Hindlimb muscle (tissue), 1 donor: ENCODE measurements at regions not wholly inside any gene's neighbourhood (a gene's known extent, or its start where the extent isn't known, plus 50 kb on each side); places are given as distances from the start of the nearest gene placed in this dataset.

Experiments
- DNase-seq: peaks from one replicate; pipeline ENCODE4 v3.0.0-alpha.2; 2013

DNA sequence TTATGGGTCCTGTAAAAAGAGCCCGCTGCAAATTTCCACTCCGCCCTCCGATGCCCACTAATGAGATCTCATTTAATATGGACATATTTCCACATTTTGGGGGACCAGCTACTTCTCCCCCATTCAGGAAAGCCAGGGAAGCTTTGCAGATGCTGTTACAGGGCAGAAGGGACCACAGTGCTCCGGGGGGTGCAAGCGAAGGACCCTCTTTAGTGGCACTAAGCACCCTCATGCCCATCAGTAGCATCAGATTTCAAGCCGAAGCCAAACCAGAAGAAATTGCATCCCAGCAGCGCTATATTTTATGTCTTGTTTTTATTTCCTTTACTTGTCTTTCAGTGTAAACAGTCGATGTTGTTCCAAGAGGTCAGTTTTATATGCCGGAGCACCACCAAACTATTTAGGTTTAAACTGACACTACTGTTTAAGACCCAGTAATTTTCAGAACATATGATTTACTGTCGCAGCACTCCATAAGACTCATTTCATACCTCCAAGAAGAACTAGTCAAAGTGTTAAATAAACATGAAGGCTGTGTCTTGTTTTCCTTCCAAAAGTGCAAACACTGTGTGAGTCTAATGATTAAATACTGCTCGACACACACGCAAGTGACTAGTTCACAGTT, 122.2 kb upstream of the MGMT start:
- no peak for DNase-seq

DNA sequence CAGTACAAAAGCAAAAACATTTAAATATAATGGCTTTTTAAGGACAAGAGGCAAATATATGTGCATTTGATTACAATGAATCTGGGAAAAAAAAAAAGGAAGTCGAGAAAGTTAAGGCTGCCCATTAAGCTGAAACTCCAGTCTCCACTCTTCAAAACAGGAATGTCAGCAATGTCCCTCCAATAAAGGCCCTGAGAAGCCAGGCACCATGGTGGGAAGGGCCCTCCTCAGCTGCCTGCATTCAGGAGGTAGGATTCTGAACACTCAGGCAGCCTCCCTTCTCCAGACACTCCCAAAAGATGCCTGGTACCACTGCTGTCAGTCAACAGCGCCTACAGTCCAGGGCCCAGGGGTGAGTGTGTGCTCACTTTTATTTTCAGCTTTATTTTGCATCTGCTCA, 121.3 kb upstream of the MGMT start:
- no peak for DNase-seq

DNA sequence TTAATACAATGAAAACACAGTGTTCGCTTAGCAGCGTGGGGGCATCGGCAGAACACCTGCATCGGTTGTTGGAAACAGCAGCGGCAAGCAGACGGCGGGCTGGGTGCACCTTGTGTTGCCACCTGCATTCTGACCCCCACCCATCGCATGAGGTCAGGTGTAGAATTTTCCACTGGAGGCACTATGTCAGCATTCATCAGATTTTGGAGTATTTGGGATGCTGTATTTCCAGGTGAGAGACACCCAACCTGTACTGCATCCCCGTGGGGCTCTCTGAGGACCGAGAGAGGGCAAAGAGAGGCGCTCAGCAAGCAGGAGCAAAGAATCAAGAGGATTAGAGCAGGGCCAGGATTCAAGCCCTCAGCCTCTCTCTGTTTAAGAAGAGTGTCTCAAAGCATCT, 116.4 kb upstream of the MGMT start:
- DNase-seq: no peak

DNA sequence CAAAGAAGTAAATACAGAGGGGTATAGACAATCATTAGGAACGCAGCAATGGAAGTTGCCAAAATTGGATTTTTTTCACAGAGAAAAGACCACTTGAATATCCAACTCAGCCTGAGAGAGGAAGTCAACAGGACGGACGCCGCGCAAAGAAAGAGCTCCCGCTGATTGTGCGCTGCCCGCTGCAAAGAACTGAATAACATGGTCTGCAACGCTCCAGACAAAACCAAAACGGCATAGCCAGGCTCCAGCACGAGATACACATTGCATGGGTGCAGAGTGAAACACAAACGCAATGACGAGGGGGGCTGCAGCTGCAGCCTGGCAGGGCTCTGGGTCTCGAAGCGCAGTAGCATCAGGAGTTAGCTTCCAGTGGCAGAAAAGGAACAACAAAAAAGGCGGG, 113.9 kb upstream of the MGMT start:
- no peak for DNase-seq

DNA sequence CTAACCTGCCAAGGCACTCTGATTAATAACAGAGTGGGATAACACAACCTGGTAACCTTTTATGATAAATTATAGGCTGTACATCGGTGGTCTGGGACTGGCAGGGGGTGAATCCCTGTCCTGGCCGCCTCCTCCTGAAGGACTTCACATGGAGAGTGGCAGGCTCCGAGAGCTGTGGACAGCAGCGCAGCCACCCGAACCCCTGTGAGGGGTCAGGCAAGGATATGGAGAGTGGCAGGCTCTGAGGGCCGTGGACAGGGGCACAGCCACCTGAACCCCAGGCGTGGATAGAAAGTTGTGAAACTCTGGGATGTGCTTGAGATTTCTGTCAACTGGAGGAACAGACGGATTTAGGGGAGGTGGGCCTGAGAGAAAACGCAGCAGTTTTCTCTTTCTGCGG, 107.0 kb upstream of the MGMT start:
- no peak for DNase-seq

DNA sequence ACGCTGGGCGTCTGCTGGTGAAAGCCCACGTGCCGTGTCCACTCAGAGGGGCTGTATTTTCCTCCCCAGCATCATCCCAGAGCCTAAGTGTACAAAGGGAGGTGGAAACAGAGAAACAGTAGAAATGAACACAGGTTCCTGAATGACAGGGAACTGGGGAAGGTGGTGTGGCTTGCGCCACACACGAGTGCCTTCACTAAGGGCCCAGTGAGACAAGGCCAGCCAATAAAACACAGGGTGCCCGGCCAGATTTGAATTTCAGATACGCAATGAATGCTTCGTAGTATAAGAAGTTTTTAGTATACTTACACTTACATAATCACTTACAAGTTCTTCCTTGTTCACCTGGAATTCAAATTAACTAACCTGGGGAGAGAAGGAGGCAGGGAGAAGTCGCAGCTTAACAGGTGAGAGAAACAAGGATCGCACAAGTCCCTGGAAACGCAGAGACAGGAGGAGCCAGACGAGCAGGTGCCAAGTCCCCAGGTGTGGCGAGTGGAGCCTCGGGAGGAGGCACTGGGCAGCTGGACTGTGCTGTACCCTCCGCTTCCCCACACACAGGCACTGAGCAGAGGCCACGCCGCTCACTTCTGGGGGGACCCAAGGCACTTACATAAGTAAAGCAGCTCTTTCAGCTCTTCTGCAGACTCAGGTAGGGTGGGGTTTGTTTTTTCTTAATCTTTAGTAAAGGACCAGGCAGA, 105.2 kb upstream of the MGMT start:
- no peak for DNase-seq

DNA sequence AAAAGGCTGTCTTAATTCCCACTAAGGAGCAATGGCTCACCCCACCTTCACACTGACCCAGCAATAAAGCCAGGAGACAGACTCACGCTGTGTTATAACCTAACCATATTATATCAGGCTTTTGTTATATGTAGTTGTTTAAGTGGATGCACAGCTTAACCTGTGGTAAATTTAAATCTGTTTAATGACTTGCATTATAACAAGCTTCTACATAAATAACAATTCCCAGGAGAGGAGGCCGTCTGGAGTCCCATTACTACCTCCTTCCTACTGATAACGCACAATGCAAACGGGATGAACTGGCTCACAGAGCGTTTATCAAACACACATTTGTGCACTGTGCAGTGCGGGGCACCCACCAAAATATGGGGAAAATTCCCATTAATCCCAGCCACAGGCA, 102.1 kb upstream of the MGMT start:
- no peak for DNase-seq

DNA sequence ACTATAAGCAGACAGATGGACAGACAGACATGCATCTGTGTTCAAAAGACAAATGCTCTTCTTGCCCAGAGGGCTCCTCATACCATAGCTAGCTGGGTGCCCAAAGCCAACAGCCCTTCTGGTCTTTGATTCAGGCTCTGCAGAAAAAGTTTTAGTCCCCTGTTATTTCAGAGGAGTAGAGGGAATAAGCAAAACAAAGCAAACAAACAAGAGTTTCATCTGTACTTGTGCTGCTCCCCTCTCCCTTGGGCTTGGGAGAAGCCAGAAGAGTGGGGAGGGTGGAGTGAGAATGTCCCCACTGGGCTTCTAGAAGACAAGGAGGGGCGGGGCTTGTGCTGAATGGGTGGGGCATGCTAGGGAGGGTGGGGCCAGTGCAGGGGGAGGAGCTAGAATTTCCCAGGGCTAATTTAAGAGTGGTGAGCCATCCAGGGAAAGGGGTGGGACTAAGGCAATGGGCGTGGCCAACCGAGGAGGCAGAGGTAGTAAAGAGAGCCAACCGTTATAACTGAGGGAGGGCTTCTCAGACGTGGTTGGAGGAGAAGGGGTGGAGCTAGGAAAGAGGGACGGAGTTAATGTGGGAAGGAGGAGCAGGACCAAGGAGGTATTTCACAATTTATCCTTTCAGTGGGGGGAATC, 101.2 kb upstream of the MGMT start:
- no peak for DNase-seq

DNA sequence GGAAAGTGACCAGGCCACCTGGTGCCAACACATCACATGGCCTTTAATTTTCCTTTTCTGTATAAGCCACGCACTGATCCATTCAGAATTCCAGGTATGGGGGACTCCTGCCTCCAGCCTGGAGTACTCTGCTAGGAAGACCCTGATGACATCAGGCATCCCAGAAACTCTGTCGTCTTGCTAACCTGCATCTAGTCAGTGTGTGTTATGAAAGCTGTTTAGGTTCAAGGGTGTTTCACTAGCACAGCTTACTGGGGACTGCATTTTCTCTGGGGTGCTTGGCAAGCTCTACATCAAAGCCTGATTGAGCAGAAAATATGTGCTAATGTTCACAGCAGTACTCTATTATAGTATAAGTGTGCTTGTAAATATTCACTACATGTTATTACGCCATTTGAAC, 100.6 kb upstream of the MGMT start:
- no peak for DNase-seq

DNA sequence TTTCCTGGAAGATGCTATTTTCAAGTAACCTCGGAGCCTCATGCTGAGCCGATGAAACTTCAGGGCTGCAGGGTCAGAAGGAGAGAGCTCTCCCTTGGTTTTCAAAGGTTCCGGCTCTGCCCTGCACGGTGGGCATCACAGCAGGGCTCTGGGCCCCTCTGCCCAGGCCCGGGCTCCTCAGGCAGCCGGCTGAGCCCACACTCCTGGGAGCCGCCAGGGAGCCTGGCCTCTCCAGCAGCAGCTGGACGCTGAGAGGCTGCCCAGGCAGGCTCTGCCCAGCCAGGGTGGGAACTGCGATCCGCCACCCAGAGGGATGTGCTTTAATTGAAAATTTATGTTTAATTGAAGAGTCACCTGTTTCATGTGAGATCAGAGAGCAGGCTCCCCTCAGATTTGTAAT, 97.5 kb upstream of the MGMT start:
- DNase-seq: no peak

DNA sequence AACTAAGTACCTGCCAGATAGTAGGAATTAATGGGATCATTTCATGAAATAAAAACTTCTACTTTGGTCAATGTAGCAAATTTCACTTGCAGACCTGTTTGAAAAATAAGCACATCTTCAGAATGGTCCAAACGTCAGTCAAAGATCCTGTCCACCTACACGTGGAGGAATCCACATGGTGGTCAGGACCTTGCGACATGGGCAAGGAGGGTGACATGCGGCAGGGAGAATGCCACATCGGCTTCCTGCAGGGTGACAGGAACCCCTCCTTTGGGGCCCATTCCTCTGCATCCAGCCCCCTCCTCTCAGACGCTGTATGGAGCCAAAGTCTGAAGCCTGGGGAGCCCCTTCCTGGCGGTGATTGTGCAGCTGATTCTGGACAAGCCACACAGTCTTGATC, 95.5 kb upstream of the MGMT start:
- DNase-seq: no peak

DNA sequence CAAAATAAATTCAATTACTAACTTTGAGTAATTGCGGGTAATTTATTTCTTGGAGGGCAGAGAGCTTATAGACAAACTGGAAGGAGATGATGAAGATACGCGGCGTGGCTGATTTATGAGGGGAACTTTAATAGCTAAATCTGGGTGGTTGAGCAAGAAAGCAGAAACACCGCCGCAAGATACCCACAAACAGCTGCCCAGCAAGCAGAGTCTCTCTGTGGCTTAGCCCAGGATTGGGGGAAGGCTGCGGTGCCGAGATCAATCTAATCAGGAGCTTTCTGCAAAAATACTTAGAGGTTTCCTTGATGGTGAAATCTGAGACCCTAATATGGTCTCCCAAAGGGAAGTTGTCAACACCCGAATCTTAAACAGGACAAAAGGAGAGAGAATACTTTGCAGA, 94.9 kb upstream of the MGMT start:
- DNase-seq: no peak

DNA sequence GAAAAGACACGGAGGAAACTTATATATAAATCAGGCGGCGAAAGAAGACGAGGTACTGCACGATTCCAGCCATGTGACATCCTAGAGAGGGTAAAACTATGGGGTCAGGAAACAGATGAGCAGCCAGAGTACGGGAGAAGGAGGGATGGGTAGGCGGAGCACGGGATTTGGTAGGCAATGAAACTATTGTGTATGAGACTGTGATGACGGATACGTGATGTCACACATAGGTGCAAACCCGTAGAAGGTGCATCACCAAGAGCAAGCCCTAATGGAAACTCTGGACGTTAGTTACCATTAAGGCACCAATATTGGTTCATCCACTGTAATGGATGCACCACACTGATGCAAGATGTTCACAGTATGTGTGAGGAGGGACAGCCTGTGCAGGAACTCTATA, 93.8 kb upstream of the MGMT start:
- no peak for DNase-seq

DNA sequence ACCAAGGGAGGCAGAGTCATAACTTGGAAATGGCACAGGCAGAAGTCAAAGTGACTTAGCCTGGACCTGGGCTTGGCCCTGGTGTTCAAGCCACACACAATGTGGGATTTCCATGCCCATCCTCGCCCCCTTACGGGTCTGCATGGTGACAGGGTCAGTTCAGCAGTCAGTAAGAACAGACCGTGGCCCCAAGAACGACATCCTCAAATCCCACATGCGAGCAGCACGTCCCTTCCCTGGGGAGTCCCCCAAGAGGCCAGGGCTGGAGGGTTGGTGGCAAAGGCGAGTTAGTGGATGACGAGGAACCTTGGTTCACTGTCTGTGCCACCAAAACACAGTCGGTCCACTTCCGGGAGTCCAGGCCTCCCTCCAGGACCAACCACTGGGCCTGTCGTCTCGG, 93.3 kb upstream of the MGMT start:
- DNase-seq: no peak

DNA sequence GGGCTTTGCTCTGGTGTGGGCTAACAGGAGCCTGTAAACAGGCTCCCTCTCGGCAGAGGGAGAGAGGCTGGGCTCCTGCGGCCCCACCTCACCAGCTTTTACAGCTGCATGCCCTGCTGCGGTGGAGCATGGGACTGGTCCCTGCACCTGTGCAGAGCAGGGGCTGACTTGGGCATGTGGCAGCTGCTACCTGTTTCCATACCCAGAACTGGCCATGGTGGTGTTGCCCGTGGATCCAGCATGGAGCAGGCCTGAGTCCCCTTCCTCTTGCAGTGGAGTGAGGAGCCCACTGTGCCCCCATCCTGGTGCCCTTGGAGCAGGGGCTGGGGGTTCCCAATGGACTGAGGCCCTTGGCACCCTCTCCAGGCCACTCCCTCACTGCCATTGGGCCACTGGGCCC, 91.9 kb upstream of the MGMT start:
- DNase-seq: no peak

DNA sequence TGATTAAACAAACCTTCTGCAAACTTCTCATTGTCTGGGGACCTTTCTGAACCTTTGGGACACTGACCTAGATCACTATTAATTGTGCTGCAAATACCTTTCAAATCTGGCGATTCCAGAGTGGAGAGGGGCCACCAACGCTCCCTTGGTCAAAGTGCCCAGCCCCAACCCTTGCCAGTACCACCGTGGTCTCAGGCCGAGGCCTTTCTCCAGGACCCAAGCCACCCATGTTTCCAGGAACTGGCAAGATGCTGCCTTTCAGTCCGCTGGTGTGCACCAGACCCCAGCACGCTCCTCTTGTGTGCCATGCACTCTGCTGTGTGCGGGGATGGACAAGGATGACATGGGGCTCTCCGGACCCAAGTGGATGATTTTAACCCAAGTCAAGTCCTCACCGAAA, 91.1 kb upstream of the MGMT start:
- no peak for DNase-seq

DNA sequence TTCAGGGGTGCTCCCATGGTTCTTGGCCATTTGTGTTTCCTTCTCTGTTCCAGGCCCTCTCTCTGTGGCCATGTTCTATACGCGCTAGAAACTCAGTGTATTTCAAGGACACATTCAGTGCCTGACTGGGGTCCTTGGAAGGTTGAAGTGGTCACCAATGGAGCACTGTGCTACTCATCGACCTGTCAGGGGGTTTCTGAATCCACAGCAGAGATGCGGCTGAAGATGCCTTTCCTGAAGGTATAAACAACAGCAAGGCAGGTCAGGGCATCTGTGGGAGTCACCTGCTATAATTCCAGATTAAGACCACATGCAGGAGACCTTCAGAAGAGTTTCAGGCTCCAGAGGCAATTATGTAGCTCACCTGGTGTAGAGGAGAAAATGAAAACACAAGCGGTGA, 86.8 kb upstream of the MGMT start:
- no peak for DNase-seq

DNA sequence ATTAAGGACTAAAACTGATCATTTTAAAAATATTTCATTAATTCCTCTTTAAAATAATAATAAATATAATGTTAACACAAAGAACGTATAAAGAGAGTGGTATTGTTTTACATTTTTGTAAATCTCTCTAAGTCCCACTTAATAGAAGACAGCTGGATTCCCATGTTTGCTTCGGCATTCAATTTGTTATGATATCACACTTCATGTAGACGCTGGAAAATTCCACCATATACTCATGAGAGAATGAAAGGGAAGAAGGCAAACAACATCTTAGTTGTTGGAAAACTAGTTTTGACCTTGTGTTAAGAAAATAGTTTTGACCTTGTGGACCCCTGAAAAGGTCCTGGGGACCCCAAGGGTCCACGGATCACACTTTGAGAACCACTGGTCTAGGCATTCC, 85.3 kb upstream of the MGMT start:
- DNase-seq: peak; percentile 42

DNA sequence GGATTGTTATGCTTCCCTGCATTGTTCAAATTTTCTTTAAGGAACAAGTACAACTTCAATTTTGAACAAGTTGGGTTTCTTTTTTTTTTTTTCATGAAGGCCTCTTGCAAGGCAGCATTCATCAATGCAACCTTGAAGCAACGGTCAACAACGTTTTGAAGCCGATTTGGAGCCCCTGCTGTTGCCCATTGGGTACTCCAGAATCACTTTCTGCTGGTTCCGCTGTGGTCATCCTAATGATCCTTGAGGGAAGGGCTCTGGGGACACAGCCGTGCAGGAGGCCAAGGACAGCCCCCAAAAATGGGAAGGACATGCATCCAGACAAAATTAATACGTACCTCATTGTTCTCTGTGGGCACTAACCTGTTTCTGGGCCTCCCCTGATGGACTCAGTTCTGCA, 84.6 kb upstream of the MGMT start:
- no peak for DNase-seq

DNA sequence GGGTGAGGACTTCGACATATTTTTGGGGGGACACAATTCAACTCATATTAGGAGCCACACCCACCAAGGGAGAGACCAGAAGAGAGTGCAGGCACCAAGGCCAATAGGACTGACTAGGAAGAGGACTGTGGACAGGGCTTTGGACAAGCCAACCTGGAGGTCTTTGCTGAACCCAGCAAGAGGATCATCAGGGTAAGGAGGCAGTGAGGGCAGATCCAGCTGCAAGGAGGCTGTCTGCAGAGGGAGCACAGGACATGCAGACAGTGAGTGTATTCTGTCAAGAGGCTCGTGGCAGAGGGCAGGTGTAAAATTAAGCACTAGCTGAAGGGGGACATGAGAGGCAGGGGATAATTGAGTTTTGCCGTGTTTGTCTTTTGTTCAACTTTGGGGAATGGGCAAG, 83.4 kb upstream of the MGMT start:
- DNase-seq: no peak

DNA sequence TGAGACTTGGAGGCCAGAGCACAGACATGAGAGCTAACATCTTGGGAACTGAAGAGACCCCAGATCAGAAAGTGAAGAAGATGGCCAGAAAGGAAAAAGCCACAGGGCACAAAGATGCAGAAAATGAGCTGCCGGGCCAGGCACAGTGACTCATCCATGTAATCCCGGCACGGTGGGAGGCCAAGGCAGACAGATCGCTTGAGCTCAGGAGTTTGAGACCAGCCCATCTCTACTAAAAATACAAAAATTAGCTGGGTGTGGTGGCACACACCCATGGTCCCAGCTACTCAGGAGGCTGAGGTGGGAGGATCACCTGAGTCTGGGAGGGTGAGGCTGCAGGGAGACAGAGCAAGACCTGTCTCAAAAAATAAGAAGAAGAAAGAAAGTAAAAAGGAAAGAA, 81.4 kb upstream of the MGMT start:
- DNase-seq: no peak

DNA sequence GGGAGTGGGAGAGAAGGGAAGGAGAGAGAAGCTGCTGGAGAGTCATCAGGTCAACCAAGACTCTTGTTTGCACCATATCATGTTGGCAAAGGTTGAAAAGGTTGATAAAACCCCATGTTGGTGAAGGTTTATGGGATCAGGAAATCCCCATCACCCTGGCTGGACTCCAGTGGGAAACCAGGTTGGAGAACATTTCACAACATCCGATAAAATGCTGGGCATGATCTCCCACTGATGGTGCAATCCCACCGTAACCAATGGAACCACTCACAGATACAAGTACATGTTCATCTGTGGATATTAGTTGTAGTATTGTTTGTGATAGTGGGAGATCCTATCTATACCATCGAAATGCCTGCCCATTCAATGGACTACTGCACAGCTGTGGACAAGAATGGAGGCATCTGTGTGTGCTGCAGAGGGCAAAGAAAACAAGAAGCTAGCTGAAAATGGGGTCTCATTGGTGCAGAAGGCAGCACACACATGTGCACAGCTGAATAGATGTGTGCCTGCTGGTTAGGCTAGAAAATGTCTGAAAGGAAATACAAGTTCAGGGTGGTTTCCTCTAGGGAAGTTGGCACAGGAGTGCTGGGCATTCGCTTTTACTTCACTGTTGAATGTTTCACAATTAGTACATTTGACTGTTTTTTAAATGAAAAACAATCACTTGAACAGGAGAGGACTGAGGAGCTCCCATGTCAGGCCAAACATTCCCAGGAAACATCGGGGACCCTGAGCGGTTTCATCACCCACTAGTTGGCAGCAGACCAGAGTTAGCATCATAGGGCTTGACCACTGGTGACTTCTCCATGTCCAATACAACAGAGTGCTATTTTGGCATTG, 80.4 kb upstream of the MGMT start:
- DNase-seq: no peak

DNA sequence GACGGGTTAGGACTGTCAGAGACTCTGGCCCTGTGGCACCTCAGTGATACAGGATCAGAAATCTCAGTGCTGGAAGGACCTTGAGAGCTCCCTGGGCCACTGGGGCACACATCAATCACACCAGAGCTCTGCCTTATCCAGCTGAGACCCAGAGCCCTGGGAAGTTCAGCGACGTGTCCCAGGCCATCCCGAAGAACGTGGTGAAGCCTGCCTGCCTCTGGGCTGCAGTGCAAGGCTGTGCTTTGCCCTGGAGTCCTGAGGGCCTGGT, 79.8 kb upstream of the MGMT start:
- DNase-seq: no peak

DNA sequence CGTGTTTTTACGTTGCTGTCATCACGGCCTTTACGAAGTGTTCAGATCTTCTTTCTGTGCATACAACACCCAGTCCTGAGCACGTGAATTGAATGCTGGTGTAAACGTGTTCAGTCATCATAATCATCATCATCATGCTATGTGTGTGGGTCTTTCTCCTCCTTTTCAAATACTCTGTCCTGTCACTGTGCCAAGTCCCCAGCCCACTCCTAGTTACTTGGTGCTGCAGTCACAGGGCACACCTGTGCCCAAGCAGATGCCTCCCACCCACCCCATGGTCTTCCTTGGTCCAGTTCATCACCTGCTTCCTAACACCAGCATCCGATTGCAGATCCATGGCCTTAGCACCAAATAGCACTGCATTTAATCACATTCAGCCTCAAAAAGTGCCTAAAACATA, 78.6 kb upstream of the MGMT start:
- DNase-seq: no peak
